ENCODE measurements at regions not wholly inside any gene's neighbourhood (a gene's known extent, or its start where the extent isn't known, plus 50 kb on each side); places are given as distances from the start of the nearest gene placed in this dataset.

DNA sequence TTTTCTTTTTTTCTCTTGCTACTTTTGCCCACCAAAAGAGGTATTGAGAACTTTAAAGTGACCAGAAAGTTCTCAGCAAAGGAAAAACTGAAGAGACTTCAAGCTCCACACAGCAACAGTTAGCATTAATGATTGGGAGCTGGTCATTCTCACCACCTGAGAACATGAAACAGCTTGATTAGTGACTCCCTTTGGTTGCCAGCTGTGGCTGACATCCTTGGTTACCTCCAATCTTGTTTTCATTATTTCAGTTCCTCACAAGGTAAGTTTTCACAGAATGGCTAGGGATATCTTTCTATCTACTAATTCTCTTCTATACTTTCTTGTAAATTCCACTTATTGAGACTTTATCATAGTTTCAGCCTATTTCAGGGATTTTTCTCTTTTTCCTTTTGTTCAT lies 427.9 kb downstream of the QKI start:
- no peak overlapping the region for H2BK120ac ChIP-seq (ENCODE audit: low read depth, low read length)
- no peaks in the 10 kb centered on the region for H3K79me1 ChIP-seq (replicated peaks; ENCODE audit: low read length, poor library complexity, severe bottlenecking)
- H2BK12ac ChIP-seq (ENCODE audit: low read length in 2 of 2), result no peak overlapping the region
- DNase-seq, result no peak
- H3K27ac ChIP-seq (ENCODE audit: low read length, poor library complexity, severe bottlenecking), result no peak overlapping the region
- H3K27me3 ChIP-seq (ENCODE audit: control insufficient read depth in 1 of 2, insufficient read depth in 1 of 2, low read length in 2 of 2), result no peaks in the 10 kb centered on the region
- peaks cover 7% of the 10 kb centered on the region for H3K4me1 ChIP-seq (ENCODE audit: control insufficient read depth, insufficient read depth, low read depth, low read length)
- no peak overlapping the region for H3K4ac ChIP-seq (ENCODE audit: low read depth in 1 of 2, low read length in 2 of 2)
- no peak overlapping the region for H4K8ac ChIP-seq (ENCODE audit: low read length)
- H2AFZ ChIP-seq (ENCODE audit: low read depth, low read length), result no peak overlapping the region
- no peak overlapping the region for H3K18ac ChIP-seq (ENCODE audit: low read depth in 1 of 2, low read length in 2 of 2)
- H2AK5ac ChIP-seq (ENCODE audit: low read length, severe bottlenecking), result no peak overlapping the region
- no peak overlapping the region for H3K9ac ChIP-seq (ENCODE audit: low read length)
- no peaks in the 10 kb centered on the region for H3K36me3 ChIP-seq (ENCODE audit: control insufficient read depth in 1 of 2, insufficient read depth in 2 of 2, low read depth in 1 of 2, low read length in 2 of 2)
- H3K4me3 ChIP-seq (ENCODE audit: insufficient read depth in 1 of 2, low read depth in 1 of 2, low read length in 2 of 2), result no peak overlapping the region
- H3K23ac ChIP-seq (ENCODE audit: low read length in 2 of 2), result no peak overlapping the region
- H3K4me2 ChIP-seq (ENCODE audit: low read length, poor library complexity, severe bottlenecking), result no peak overlapping the region
- no peak overlapping the region for H2BK5ac ChIP-seq (ENCODE audit: low read depth, low read length, poor library complexity, severe bottlenecking)
- H4K91ac ChIP-seq (ENCODE audit: low read length), result no peak overlapping the region
- no peak overlapping the region for H3K14ac ChIP-seq (ENCODE audit: low read length in 2 of 2)
- H3K9me3 ChIP-seq (ENCODE audit: control insufficient read depth, low read length), result no peaks in the 10 kb centered on the region
- no peak overlapping the region for H2BK15ac ChIP-seq (ENCODE audit: low read depth, poor library complexity, severe bottlenecking)

DNA sequence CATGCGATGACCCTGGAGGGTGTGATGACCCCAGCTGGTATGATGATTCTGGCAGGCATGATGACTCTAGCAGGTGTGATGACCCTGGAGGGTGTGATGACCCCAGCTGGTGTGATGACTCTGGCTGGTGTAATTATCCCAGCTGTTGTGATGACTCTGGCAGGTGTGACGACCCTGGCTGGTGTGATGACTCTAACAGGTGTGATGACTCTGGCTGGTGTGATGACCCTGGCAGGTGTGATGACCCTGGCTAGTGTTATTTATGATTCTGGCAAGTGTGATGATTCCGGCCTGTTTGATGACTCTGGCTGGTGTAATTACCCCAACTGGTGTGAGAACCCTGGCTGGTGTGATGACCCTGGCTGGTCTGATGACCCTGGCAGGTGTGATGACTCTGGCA lies 427.2 kb downstream of the QKI start:
- no peak overlapping the region for H2BK15ac ChIP-seq (ENCODE audit: low read depth, poor library complexity, severe bottlenecking)
- no peaks in the 10 kb centered on the region for H3K79me1 ChIP-seq (replicated peaks; ENCODE audit: low read length, poor library complexity, severe bottlenecking)
- no peak overlapping the region for H2BK12ac ChIP-seq (ENCODE audit: low read length in 2 of 2)
- H3K9ac ChIP-seq (ENCODE audit: low read length), result no peak overlapping the region
- H4K91ac ChIP-seq (ENCODE audit: low read length), result no peak overlapping the region
- H3K18ac ChIP-seq (ENCODE audit: low read depth in 1 of 2, low read length in 2 of 2), result no peak overlapping the region
- H3K23ac ChIP-seq (ENCODE audit: low read length in 2 of 2), result no peak overlapping the region
- H2AFZ ChIP-seq (ENCODE audit: low read depth, low read length), result no peak overlapping the region
- no peak for DNase-seq
- H3K9me3 ChIP-seq (ENCODE audit: control insufficient read depth, low read length), result no peaks in the 10 kb centered on the region
- WGBS, result 79% methylated on average over 3 of the region's 3 CpGs
- no peaks in the 10 kb centered on the region for H3K36me3 ChIP-seq (ENCODE audit: control insufficient read depth in 1 of 2, insufficient read depth in 2 of 2, low read depth in 1 of 2, low read length in 2 of 2)
- no peak overlapping the region for H2AK5ac ChIP-seq (ENCODE audit: low read length, severe bottlenecking)
- no peak overlapping the region for H2BK5ac ChIP-seq (ENCODE audit: low read depth, low read length, poor library complexity, severe bottlenecking)
- H4K8ac ChIP-seq (ENCODE audit: low read length), result no peak overlapping the region
- no peak overlapping the region for H3K27ac ChIP-seq (ENCODE audit: low read length, poor library complexity, severe bottlenecking)
- peaks cover 7% of the 10 kb centered on the region for H3K4me1 ChIP-seq (ENCODE audit: control insufficient read depth, insufficient read depth, low read depth, low read length)
- H3K27me3 ChIP-seq (ENCODE audit: control insufficient read depth in 1 of 2, insufficient read depth in 1 of 2, low read length in 2 of 2), result no peaks in the 10 kb centered on the region
- H3K14ac ChIP-seq (ENCODE audit: low read length in 2 of 2), result no peak overlapping the region
- H3K4me2 ChIP-seq (ENCODE audit: low read length, poor library complexity, severe bottlenecking), result no peak overlapping the region
- no peak overlapping the region for H2BK120ac ChIP-seq (ENCODE audit: low read depth, low read length)
- H3K4me3 ChIP-seq (ENCODE audit: insufficient read depth in 1 of 2, low read depth in 1 of 2, low read length in 2 of 2), result no peak overlapping the region
- H3K4ac ChIP-seq (ENCODE audit: low read depth in 1 of 2, low read length in 2 of 2), result no peak overlapping the region

DNA sequence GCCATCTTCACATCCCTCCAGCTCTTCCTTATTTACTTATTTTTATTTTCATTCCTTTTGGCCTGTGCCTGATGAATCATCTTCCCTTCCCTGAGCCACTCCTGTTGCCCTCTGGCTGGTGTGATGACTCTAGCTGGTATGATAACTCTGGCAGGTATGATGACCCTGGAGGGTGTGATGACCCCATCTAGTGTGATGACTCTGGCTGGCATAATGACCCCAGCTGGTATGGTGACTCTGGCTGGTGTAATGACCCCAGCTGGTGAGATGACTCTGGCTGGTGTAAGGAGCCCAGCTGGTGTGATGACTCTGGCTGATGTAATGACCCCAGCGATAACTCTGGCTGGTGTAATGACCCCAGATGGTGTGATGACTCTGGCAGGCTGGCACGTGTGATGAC lies 426.8 kb downstream of the QKI start:
- H3K14ac ChIP-seq (ENCODE audit: low read length in 2 of 2), result no peak overlapping the region
- H4K8ac ChIP-seq (ENCODE audit: low read length), result no peak overlapping the region
- H3K9ac ChIP-seq (ENCODE audit: low read length), result no peak overlapping the region
- 58% methylated on average over 2 of the region's 2 CpGs for WGBS
- no peak overlapping the region for H2AFZ ChIP-seq (ENCODE audit: low read depth, low read length)
- H3K23ac ChIP-seq (ENCODE audit: low read length in 2 of 2), result no peak overlapping the region
- no peaks in the 10 kb centered on the region for H3K79me1 ChIP-seq (replicated peaks; ENCODE audit: low read length, poor library complexity, severe bottlenecking)
- H3K4me1 ChIP-seq (ENCODE audit: control insufficient read depth, insufficient read depth, low read depth, low read length), result peaks cover 7% of the 10 kb centered on the region
- DNase-seq, result no peak
- H3K4me3 ChIP-seq (ENCODE audit: insufficient read depth in 1 of 2, low read depth in 1 of 2, low read length in 2 of 2), result no peak overlapping the region
- no peak overlapping the region for H3K27ac ChIP-seq (ENCODE audit: low read length, poor library complexity, severe bottlenecking)
- no peak overlapping the region for H2BK120ac ChIP-seq (ENCODE audit: low read depth, low read length)
- no peak overlapping the region for H3K4me2 ChIP-seq (ENCODE audit: low read length, poor library complexity, severe bottlenecking)
- no peak overlapping the region for H2BK5ac ChIP-seq (ENCODE audit: low read depth, low read length, poor library complexity, severe bottlenecking)
- H2AK5ac ChIP-seq (ENCODE audit: low read length, severe bottlenecking), result no peak overlapping the region
- H3K4ac ChIP-seq (ENCODE audit: low read depth in 1 of 2, low read length in 2 of 2), result no peak overlapping the region
- H3K18ac ChIP-seq (ENCODE audit: low read depth in 1 of 2, low read length in 2 of 2), result no peak overlapping the region
- no peaks in the 10 kb centered on the region for H3K9me3 ChIP-seq (ENCODE audit: control insufficient read depth, low read length)
- H4K91ac ChIP-seq (ENCODE audit: low read length), result no peak overlapping the region
- H2BK12ac ChIP-seq (ENCODE audit: low read length in 2 of 2), result no peak overlapping the region
- H3K27me3 ChIP-seq (ENCODE audit: control insufficient read depth in 1 of 2, insufficient read depth in 1 of 2, low read length in 2 of 2), result no peaks in the 10 kb centered on the region
- no peaks in the 10 kb centered on the region for H3K36me3 ChIP-seq (ENCODE audit: control insufficient read depth in 1 of 2, insufficient read depth in 2 of 2, low read depth in 1 of 2, low read length in 2 of 2)
- H2BK15ac ChIP-seq (ENCODE audit: low read depth, poor library complexity, severe bottlenecking), result no peak overlapping the region

DNA sequence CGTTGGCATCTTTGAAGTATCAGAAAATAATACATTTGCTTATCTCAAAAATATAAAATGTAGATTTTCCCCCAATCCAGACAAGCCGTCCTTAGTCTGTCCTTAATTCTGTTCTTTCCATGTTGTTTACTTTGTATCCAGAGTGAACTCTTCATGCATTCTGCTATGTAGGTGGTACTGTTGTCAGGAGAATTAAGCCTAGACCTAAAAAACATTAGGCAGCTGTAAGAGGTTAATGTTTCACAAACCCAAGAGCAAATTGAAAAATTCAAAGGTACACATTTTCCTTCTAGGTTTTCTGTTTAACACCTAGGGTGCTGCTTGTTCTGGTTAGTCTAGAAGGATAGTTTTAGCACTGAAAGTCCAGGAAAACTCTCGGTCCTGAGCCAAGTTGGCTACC lies 426.4 kb downstream of the QKI start:
- no peak overlapping the region for H2BK12ac ChIP-seq (ENCODE audit: low read length in 2 of 2)
- no peak overlapping the region for H2BK15ac ChIP-seq (ENCODE audit: low read depth, poor library complexity, severe bottlenecking)
- no peak overlapping the region for H3K27ac ChIP-seq (ENCODE audit: low read length, poor library complexity, severe bottlenecking)
- WGBS, result 63% methylated on average over 1 of the region's 3 CpGs
- no peak overlapping the region for H2AFZ ChIP-seq (ENCODE audit: low read depth, low read length)
- H3K14ac ChIP-seq (ENCODE audit: low read length in 2 of 2), result no peak overlapping the region
- no peaks in the 10 kb centered on the region for H3K36me3 ChIP-seq (ENCODE audit: control insufficient read depth in 1 of 2, insufficient read depth in 2 of 2, low read depth in 1 of 2, low read length in 2 of 2)
- H3K4me2 ChIP-seq (ENCODE audit: low read length, poor library complexity, severe bottlenecking), result no peak overlapping the region
- no peaks in the 10 kb centered on the region for H3K9me3 ChIP-seq (ENCODE audit: control insufficient read depth, low read length)
- H3K27me3 ChIP-seq (ENCODE audit: control insufficient read depth in 1 of 2, insufficient read depth in 1 of 2, low read length in 2 of 2), result no peaks in the 10 kb centered on the region
- H2BK120ac ChIP-seq (ENCODE audit: low read depth, low read length), result no peak overlapping the region
- H2BK5ac ChIP-seq (ENCODE audit: low read depth, low read length, poor library complexity, severe bottlenecking), result no peak overlapping the region
- no peak overlapping the region for H3K4me3 ChIP-seq (ENCODE audit: insufficient read depth in 1 of 2, low read depth in 1 of 2, low read length in 2 of 2)
- no peak overlapping the region for H4K8ac ChIP-seq (ENCODE audit: low read length)
- no peak overlapping the region for H2AK5ac ChIP-seq (ENCODE audit: low read length, severe bottlenecking)
- no peak overlapping the region for H3K23ac ChIP-seq (ENCODE audit: low read length in 2 of 2)
- no peak for DNase-seq
- H3K4ac ChIP-seq (ENCODE audit: low read depth in 1 of 2, low read length in 2 of 2), result no peak overlapping the region
- no peak overlapping the region for H3K18ac ChIP-seq (ENCODE audit: low read depth in 1 of 2, low read length in 2 of 2)
- H3K4me1 ChIP-seq (ENCODE audit: control insufficient read depth, insufficient read depth, low read depth, low read length), result peaks cover 7% of the 10 kb centered on the region
- no peak overlapping the region for H4K91ac ChIP-seq (ENCODE audit: low read length)
- no peaks in the 10 kb centered on the region for H3K79me1 ChIP-seq (replicated peaks; ENCODE audit: low read length, poor library complexity, severe bottlenecking)
- no peak overlapping the region for H3K9ac ChIP-seq (ENCODE audit: low read length)
